GM18498 (cell line): ENCODE measurements at regions not wholly inside any gene's neighbourhood (a gene's known extent, or its start where the extent isn't known, plus 50 kb on each side); places are given as distances from the start of the nearest gene placed in this dataset.

ENCODE experiments used
- ATAC-seq: cut with Tn5 transposase; IDR thresholded peaks from one replicate; pipeline ENCODE4 v1.9.1; 2021; ENCODE audit warnings: mild to moderate bottlenecking, moderate library complexity; ENCODE audit not compliant: unreplicated experiment

DNA sequence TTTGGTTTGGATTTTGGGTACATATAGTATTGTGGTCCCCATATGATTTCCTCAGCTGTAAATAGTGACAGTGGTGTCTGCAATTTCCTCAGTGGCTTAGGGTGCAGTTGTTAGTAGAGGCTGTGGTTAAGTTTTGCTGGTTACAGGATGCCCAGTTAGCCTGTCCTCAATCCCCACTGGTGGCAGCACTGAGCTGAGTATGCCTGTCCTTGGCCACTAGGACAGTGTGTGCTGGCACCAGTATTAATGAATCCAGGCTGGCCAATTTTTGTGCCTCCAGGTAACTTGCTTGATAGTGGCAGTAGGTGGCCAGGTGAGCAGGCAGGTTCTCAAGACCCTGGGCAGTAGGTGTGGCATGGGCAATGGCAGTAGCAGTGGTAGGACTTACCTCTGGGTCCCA is 973.1 kb downstream of the TMEM182 start:
- ATAC-seq, result no peak

DNA sequence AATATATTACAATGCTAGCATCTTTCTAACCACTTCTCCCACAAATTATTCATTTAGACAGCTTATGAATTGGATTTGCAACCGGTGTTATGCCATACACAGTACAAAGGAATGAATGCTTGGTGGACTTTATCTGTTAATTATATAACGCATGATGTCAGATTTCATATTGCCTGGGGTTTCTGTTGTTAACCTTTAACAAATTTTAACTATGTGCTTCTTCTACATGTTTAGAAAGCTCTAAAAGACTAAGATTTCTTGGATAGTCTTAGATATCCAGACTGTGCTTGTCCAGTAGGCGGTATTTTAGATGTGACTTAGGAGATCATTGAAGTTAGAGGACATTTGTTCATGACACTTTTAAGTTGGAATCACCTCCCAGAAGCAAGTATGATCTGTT is 976.3 kb downstream of the TMEM182 start:
- no peak for ATAC-seq

DNA sequence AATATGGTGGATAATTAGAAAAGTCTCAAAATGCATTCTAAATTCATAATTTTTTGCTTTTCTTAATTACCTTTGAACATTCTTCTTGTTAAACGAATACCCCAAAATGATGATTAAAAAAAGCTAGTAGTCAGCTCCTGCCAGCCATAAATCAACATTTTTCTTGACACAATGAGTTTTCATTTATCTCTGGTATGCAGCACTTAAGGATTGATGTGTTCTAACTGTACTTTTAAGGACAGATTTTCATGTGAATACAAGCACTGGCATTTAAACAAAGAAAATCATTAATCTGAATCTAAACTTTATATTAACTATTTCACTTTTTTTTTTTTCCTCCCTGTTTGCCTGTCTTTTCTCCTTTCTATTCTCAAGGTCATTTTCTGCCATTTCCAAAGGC is 976.8 kb downstream of the TMEM182 start:
- no peak for ATAC-seq

DNA sequence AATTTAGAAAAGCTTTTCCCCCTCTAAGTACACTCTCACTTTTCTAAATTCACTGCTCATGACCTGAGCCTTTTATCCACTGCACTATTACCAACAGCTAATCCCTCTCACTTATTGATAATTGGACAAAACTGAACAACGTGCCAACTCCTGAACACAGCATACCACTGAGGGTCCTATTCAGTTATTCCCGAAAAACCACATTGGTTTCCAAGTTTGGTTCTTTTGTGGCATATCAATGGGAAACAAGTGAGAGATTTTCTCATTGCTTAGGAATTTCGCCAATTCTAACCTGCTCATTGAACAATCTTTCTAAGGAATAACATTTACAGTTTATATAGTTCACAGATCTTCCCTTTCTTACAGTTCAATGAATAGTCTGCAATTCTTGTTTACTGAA is 977.4 kb downstream of the TMEM182 start:
- ATAC-seq, result no peak

DNA sequence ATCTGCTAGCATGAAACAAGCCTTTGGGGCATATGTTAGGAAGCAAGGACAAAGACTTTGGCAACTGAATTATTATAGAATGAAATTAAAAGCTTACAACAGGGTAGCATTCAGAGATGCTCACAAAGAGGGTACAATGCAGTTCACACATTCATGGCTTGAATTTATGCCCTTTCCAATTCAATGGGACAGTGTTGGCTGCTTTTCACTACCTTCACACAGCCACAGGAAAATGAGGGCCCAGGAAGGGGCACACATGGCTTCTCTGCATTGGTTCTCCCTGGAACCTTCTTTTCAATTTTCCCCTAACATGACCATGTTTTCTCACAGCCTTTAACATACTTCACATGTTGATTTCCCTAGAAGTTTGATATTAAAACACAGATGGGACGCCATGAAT is 978.1 kb downstream of the TMEM182 start:
- no peak for ATAC-seq

DNA sequence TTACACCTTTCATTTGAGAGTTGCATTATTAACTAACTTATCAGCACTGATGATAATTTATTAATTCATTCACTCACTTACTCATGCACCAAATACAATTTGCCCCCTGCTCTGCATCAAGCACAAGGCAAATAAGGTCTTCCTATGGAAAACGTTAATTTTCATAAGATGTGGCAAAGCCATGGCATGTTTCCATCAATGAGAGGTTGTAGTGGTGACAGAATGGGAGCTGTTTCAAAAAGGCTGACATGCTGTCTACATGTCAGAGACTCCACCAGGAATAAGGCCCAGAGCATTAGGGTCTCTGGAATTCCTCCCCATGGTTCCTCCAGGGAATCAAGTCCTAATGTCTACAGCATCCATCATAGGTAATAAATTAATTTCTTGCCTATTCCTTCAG is 978.8 kb downstream of the TMEM182 start:
- no peak for ATAC-seq

DNA sequence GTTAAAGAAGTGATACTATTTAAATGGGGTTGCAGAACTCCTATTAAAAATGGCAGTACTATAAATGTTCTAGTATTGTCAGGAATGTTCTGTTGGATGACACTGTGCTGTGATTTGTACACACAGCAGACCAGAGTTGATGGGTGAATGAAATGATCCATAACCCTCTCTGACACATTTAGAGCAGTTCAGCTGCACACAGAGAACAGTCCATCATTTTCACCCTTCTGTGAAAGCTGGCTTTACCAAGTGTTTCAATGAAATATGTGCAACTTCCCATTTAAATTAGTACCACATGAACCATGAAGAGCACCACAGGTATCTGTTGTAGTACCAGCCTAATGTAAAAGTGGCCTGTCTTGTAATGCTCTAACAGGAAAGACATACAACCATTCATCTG is 981.4 kb downstream of the TMEM182 start:
- ATAC-seq, result no peak

DNA sequence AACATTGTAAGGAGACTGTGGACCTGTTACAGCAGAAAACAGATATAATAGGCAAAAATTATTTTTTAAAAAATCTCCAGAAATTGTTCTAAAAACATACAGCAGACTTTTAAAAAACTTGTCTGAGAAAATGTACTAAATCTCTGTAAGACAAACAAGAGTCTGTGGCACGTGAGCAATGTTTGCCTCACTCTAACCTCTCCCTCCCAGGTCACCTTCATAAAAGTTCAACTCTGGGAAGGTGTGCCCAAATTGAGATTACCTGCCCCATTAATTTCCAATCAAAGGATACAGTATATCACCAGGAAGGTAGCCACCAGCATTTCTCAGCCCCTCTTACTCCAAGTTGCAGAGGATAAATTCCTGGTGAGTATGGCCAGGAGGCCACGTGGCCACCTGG is 992.7 kb downstream of the TMEM182 start:
- ATAC-seq, result no peak

DNA sequence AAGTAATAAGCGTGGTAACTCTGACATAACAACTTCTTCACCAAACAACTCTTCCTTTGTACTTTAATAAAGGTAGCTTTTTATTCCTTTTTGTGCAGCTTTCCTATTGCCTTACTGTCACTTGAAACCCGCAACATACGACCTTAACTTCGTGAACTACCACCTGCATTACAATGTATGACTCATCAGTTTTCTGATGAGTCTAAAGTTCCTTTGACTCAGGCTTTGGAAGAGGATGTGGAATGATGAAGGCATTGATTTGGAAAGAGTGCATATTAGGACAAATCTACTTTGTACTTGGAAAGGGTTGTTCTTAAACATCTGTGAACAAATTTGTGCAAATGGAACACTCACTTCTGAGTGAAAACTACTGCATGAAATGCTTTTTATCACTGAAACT is 1012.1 kb downstream of the TMEM182 start:
- no peak for ATAC-seq

DNA sequence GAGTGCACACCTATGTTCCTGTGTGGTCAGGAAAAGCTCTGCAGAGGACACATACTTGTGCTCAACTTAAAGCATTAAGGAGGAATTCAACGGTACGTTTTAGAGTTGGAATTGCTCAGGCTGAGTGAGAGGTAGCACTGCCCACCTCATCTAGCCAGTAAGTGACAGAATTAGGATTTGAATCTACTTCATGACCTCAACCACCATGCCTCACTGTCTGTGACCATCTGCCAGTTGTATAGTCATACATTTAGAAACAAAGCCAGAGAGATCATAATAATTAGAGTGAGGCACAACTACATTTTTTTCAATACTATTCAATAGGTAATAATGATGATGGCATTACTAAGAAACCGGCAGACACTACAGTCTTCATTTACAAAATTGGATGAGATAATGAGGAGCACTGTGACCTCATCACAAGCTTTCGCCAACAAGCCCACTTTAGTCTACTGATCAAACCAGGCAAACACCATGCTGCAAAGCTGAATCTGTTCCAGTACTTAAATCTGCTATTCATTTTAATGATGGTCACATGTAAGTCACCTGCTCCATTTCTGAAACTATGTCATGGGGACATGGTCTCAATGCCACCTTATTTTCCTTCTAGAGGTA is 1018.4 kb downstream of the TMEM182 start:
- no peak for ATAC-seq

DNA sequence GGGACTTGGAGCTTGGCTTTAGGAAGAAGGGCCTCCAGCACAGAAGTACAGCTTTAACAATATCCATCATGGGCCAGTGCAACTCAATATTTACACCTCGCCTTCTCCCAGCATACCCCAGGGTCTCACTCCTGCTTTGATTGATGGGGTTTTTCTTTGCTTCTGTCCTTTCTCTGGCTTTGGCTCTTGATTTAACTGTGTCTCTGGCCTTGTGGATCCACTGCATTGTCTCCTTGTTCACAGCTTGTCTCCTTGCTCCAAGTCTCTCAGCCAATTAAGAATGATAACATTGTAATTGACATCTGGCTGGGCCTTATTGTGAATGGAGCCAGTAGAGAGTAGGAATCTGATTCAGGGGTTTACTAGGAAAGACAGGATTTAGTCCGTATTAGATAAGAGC is 1019.5 kb downstream of the TMEM182 start:
- ATAC-seq, result no peak

DNA sequence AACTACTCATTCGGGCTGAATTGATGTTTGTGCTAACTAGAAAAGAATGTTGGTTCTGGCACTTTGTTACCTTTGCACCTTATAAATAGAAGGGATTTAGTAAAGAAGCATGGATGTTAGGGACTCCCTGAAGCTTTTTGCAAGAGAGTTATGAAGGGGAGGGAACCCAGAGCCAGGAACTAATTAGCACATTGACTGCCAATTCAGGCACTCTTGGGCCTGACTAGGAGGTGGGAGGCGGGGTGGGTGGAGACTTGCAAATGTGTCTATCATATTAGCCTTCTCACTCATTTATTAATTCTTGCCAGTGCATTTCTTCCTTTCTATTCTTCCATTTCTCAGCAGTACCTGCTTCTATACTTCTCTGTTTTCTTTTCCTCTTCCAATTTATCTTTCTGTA is 1022.4 kb downstream of the TMEM182 start:
- ATAC-seq, result no peak

DNA sequence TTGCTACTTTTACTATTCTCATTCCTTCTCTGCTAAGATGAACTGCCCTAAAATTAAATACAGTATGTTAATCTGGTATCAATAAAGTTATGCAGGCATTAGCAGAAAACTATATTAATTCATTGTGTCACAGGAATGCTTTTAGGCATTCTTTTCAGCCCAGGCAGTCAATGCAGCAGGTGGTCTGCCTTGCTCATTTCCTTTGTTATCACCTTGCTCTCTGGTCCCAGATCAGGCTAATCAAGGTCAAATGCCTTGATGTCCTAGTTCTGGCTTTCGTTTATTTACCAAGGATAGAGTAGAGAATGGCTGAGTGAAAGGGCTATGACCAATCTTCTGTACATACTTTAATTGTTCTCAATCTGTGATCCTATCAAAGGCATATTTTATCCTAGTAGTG is 1023.6 kb downstream of the TMEM182 start:
- no peak for ATAC-seq

DNA sequence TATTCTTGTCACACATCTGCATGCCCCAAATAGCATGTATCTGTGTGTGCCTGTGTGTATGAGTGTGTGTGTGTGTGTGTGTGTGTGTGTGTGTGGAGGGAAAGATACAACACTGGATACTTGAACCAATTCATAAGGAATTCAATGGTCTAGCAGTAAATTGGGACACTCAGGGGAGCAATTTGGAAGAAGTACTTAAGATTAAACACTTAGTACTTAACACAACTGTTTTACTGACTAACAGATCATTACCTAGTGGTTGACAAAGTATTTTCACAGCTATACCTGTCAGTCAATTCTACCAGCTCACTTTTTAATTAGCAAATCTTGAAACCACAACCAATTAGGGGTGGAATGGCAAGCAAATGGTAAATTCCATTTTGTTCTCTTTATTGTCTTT is 1024.1 kb downstream of the TMEM182 start:
- no peak for ATAC-seq

DNA sequence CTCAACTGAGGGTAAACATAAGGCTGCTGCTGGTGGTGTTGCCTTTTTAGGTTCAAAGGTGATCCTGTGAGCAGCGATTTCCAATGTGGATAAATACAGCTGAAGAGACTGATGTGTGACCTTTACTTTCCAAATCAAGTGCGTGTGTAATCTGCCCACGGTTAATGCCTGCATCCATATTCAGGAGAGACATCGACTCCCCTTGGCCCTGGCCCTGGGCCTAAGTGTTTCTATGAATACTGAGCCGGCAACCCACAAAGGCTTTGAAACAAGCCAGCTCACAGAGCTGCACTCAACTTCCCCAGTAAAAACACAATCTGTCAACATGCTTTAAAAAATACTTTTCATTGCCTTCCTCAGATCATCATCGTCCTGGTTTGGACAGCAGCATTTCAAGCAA is 1026.6 kb downstream of the TMEM182 start:
- ATAC-seq, result no peak

DNA sequence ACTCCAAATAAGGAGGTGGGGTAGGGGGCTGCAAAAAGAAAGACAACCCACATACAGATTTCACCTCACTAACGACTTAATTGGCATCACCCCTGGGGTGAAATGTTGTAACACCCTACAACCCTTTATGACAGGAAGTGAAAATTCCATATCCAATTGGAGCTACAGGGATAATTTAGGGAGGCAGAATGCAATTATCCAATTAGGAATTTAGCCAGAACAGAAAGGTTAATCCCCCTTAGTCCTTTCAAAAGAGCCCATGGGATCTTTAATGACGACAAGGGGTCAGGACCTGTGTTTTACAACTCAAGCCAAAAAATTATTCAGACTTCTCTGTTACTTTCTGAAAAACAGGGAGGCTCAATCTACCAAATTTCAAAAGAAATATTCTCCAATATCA is 1027.1 kb downstream of the TMEM182 start:
- no peak for ATAC-seq

DNA sequence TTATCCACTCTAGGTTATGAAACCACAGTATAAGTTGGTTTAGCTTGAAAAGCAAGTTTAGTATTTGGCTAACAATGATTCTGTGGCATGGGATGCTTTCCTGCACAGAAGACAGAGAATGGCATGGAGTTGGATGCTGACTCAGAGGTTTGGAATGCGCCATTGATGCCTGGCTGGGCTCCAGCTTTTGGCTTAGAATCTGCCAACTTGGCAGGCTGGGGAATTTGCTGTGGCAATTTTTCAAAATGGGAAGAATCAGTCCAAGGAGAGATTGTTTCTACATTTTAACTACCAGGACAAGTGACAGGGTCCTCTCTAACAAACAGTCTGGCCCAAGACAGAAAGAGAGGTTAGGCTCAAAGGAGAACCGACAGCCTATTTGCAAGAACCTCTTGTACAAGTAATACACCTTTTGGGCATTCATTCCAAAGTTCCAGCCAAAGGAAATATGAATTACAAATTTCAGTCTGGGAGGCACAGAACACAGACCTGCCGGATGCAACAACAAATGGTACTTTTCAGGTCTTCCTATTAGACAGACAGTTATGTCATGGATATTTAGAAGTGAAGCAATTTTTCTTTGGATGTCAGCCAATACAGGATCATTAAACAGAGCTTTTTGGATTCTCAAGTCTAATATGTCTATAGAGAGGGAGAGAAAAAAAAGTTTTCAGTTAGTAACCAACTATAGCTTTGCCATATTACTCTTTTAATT is 1027.7 kb downstream of the TMEM182 start:
- ATAC-seq, result no peak

DNA sequence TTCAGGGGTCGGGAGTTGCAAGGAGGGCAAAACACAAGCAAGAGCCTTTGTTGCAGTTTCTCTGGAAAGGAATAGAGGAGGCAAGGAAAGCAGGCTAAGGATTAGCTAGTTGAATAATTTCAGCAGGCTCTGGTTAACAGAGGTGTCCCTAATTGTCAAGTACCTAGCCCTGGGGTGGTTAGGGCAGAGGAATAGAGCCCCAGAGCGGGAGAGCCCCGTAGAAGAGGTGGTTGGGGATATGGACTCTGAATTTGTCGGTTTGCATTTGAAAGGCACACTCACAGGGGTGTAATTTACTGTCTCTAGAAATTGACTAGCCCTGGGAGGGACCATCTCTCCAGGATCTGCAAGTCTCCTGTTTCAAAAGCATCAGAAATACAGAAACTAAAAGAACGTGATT is 1030.2 kb downstream of the TMEM182 start:
- no peak for ATAC-seq

DNA sequence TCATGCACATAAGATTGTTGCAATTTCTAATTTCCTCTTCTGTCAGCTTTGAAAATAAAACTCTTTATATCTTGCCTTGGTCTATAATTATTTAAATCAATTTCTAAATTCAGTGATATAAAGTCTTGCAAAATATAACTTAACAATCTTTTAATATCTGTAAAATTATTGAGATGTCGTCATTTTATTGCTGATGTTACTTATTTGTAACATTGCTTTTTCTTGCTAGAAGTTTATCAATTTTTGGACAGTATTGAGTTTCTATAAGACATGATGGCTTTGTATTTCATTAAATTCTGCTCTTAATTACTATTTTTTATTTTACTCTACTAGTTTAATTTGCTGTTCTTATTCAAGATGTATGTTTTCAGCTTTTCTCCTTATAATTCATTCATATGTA is 1036.5 kb downstream of the TMEM182 start:
- ATAC-seq, result no peak

DNA sequence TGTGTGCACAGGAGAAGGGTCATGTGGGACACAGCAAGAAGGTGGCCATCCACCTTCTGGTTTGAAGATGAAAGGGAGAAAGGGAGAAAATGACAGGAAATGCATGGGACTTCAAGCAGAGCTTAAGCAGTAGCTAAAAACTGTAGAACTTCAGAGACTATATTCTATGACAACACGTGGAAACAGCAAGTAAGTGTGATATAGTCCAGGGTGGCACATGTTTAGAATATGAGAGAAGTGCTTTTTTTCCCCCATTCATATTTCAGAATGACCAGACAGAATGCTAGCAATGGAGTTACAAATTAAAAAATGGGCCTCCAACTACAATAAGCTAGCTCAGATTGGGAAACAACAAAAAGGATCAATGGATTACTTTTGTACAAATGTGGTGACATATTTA is 1042.2 kb downstream of the TMEM182 start:
- no peak for ATAC-seq

DNA sequence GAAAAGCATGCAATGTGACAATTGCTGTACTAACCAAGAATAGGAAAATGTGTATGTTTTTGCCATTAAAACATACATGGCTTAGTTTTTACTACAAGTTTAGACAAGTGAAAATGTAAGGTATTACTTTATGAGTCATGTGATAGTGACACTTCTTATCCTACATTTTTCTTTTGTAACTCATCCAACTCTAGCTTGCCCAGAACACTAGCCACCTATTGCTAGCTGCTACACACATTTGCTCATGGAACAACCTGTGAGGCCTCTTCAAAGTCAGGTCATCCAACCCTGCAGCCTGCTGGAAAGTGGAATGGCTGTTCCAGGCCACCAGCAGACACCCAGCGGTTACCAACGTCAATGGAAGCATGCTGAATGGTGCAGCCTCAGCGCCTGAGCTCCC is 1043.9 kb downstream of the TMEM182 start:
- no peak for ATAC-seq

DNA sequence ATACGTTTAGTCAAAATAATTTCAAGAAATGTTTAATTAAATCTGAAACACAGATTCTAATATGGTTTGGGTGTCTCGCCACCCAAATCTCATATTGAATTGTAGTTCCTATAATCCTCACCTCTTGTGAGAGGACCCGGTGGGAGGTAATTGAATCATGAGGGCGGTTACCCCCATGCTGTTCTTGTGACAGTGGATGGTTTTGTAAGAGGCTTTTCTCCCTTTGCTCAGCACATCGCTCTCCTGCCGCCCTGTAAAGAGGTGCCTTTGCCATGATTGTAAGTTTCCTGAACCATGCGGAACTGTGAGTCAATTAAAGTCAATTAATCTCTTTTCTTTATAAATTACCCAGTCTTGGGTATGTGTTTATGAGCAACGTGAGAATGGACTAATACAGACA is 1045.1 kb upstream of the POU3F3 start:
- no peak for ATAC-seq

DNA sequence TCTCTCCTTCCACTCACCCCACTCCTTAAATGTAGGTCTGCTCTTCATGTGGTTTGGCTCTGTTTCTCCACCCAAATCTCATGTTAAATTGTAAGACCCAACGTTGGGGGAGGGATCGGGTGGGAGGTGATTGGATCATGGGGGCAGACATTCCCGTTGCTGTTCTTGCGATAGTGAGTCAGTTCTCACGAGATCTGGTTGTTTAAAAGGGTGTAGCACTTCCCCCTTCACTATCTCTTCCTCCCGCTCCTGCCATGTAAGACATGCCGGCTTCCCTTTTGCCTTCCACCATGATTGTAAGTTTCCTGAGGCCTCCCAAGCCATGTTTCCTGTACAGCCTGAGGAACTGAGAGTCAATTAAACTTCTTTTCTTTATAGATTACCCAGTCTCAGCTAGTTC is 1044.5 kb upstream of the POU3F3 start:
- ATAC-seq, result no peak
